ENCODE measurements at regions not wholly inside any gene's neighbourhood (a gene's known extent, or its start where the extent isn't known, plus 50 kb on each side); places are given as distances from the start of the nearest gene placed in this dataset.

DNA sequence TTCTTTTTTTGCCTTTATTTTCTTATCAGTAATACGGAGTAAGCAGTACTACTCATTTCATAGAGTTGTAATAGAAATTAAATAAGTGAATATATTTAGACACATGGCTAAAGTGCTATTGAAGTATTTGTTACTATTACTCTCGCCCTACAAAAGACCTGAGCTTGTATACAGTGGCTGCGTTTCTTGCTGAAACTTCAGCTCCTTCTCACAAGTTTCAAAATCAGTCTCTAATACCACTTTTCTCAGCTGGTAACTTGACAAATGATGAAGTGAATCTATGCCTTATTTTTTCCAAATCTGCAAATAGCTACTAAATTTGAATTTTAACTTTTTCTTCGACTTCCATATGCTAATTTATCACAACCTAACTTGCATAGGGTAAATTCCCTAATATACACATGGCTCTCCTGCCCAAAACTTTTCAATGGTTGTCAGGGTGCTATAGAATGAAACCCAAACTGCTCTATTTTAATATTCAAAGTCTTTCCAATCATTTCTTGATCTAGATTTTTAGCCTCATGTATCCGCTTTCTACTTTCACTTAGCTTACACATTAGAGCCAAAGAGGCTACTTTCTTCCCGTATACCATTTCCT is 347.8 kb upstream of the GULP1 start:
- Histone ChIP-seq H3K27me3 (ENCODE audit: low read depth) (no peaks in the 10 kb centered on the region), H3K36me3 (no peaks in the 10 kb centered on the region), H3K9me3 (no peaks in the 10 kb centered on the region), H3K4me1 (no peaks in the 10 kb centered on the region), H3K27ac (no peak overlapping the region), H3K4me3 (no peak overlapping the region)
- DNase-seq (no peak), ATAC-seq (no peak)
- TF ChIP-seq, protein P1, sequence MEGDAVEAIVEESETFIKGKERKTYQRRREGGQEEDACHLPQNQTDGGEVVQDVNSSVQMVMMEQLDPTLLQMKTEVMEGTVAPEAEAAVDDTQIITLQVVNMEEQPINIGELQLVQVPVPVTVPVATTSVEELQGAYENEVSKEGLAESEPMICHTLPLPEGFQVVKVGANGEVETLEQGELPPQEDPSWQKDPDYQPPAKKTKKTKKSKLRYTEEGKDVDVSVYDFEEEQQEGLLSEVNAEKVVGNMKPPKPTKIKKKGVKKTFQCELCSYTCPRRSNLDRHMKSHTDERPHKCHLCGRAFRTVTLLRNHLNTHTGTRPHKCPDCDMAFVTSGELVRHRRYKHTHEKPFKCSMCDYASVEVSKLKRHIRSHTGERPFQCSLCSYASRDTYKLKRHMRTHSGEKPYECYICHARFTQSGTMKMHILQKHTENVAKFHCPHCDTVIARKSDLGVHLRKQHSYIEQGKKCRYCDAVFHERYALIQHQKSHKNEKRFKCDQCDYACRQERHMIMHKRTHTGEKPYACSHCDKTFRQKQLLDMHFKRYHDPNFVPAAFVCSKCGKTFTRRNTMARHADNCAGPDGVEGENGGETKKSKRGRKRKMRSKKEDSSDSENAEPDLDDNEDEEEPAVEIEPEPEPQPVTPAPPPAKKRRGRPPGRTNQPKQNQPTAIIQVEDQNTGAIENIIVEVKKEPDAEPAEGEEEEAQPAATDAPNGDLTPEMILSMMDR (IDR thresholded peaks at IDR 0.05) = no peak
- intact Hi-C loops (cut with DNase I) = no loop called here

DNA sequence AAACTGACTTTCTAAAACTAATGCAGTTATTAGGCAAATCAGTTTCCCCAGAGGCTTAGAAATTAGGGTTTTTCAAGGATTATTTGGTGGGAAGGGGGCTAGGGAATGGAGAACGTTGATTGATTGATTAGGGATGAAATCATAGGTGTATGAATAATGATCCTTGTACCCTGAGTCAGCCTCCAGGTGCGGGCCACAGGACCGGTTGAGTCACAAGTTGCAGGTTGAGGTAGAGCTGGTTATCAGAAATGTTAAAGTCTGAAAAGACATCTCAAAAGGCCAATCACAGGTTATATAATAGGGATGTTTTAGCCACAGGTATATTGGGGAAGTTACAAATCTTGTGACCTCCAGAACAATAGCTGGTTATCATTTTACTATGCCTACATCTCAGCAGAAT is 341.8 kb upstream of the GULP1 start:
- Histone ChIP-seq H3K27ac (no peak overlapping the region), H3K4me3 (no peak overlapping the region), H3K4me1 (no peaks in the 10 kb centered on the region), H3K9me3 (peaks cover 5% of the 10 kb centered on the region), H3K27me3 (ENCODE audit: low read depth) (no peaks in the 10 kb centered on the region), H3K36me3 (no peaks in the 10 kb centered on the region)
- DNase-seq (no peak), ATAC-seq (no peak)
- TF ChIP-seq, protein P1 (IDR thresholded peaks at IDR 0.05) = no peak
- intact Hi-C loops (cut with DNase I) = no loop called here

DNA sequence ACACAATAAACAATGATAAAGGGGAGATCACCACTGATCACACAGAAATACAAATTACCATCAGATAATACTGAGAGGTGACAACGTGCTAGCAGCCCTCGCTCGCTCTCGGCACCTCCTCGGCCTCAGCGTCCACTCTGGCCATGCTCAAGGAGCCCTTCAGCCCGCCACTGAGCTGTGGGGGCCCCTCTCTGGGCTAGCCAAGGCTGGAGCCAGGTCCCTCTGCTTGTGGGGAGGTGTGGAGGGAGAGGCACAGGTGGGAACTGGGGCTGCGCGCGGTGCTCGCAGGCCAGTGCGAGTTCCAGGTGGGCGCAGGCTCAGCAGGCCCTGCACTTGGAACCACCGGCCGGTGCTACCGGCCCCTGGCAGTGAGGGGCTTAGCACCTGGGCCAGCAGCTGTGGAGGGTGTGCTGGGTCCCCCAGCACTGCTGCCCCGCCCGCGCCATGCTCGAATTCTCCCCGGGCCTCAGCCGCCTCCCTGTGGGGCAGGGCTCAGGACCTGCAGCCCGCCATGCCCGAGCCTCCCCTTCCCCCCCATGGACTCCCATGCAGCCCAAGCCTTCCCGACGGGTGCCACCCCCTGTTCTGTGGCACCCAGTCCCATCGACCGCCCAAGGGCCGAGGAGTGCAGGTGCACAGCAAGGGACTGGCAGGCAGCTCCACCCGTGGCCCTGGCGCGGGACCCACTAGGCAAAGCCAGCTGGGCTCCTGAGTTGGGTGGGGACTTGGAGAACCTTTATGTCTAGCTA is 340.0 kb upstream of the GULP1 start:
- ATAC-seq = no peak
- peaks cover 5% of the 10 kb centered on the region for H3K9me3 ChIP-seq

DNA sequence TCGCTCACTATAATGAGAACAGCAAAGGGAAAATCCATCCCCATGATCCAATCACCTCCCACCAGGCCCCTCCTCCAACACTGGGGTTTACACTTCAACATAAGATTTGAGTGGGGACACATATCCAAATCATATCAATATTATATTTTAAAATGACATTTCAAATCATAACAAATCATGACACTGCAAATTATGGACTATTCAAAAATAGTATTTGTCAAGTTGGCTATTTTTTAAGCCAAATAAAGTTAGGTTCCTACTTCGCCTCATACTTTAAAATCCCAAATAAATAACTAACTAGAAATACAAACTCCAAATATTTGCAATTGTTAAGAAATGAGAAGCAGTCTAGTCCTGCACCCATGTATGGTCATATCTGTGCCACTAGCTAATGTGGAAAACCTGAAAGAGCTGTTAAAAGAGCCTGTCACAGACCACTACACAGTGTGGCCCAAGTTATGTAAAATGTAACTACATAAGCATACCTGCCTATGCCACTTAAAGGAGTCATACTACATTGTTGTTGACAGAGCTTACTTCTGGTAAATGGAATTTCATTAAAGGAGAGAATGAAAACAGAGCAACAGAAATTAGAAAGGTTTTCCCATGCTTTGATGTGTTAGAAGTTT is 334.7 kb upstream of the GULP1 start:
- Histone ChIP-seq H3K4me3 (no peak overlapping the region), H3K27me3 (ENCODE audit: low read depth) (no peaks in the 10 kb centered on the region), H3K9me3 (no peaks in the 10 kb centered on the region), H3K4me1 (no peaks in the 10 kb centered on the region), H3K36me3 (no peaks in the 10 kb centered on the region), H3K27ac (no peak overlapping the region)
- ATAC-seq = peak in 1 of 2 donors; percentile 66
- TF ChIP-seq, protein P1 (IDR thresholded peaks at IDR 0.05) = no peak
- DNase-seq = no peak
- intact Hi-C loops (cut with DNase I) = no loop called here

More for the DNA sequence above, 340.0 kb upstream of the GULP1 start:
- Histone ChIP-seq H3K36me3 (no peaks in the 10 kb centered on the region), H3K27ac (no peak overlapping the region), H3K4me1 (no peaks in the 10 kb centered on the region), H3K27me3 (ENCODE audit: low read depth) (no peaks in the 10 kb centered on the region), H3K4me3 (no peak overlapping the region)
- intact Hi-C loops (cut with DNase I) = no loop called here
- peak; percentile 36 for DNase-seq
- TF ChIP-seq, protein P1 (IDR thresholded peaks at IDR 0.05) = no peak

DNA sequence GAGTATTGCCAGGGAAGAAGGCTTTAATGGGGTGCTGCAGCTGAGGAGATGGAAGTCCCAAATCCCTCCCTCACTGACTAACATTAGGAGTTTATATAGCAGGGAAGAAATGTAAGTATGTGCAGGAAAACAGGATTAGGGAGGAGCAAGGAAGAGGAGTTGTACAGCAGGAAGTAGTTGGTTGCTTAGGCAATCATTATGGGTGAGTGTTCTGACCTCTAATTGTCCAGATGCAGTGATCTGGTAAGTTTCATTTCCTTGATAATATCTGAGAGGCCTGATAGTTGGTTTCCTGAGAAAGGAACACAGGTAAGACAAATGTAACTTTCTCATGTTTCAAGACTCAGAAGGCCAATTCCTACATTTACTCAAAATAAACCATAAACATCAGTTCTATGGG is 331.9 kb upstream of the GULP1 start:
- no peaks in the 10 kb centered on the region for H3K9me3 ChIP-seq
- no peaks in the 10 kb centered on the region for H3K4me1 ChIP-seq
- ATAC-seq (no peak), DNase-seq (no peak)
- H3K27ac ChIP-seq = no peak overlapping the region
- no peaks in the 10 kb centered on the region for H3K27me3 ChIP-seq (ENCODE audit: low read depth)
- intact Hi-C loops (cut with DNase I) = no loop called here
- TF ChIP-seq, protein P1 (IDR thresholded peaks at IDR 0.05) = no peak
- no peak overlapping the region for H3K4me3 ChIP-seq
- H3K36me3 ChIP-seq = no peaks in the 10 kb centered on the region
